Right lung (tissue), 2 donors: ENCODE measurements at regions not wholly inside any gene's neighbourhood (a gene's known extent, or its start where the extent isn't known, plus 50 kb on each side); places are given as distances from the start of the nearest gene placed in this dataset.

Experiments used
- DNase-seq, 2 donors: peaks; one replicate each; pipeline ENCODE4 v3.0.0-alpha.2; 2013

DNA sequence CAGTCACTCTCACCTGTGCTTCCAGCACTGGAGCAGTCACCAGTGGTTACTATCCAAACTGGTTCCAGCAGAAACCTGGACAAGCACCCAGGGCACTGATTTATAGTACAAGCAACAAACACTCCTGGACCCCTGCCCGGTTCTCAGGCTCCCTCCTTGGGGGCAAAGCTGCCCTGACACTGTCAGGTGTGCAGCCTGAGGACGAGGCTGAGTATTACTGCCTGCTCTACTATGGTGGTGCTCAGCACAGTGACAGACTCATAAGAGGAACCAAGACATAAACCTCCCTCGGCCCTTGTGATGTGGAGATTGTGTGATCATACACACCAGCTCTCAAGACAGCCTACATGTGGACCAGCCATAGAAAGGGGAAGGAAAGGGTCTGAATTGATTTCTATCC, 113.3 kb downstream of the ZNF280B start:
- no peak for DNase-seq

DNA sequence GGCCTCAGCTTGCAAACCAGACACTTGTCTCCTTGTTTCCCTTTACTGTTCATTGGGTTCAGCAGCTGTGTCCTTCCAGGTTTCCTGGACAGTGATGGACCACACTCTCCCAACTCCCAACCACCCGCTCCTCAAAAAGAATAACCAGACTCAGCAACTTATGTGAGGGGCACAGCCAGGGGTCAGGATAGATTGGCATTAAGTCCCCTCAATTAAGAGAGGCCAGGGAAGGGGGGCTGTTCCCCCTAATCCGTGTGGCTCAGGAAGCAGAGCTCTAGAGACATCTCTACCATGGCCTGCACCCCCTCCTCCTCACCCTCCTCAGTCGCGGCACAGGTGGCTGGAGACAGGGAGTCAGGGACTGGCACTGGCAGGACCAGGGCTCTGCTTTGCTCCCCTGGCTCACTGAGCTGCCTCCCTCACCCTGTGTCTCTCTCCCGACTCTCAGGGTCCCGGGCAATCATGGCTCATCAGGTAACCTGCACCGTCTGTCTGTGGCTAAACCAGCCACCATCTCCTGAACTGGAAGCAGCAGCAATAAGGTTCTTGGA, 111.7 kb downstream of the ZNF280B start:
- DNase-seq: no peak

DNA sequence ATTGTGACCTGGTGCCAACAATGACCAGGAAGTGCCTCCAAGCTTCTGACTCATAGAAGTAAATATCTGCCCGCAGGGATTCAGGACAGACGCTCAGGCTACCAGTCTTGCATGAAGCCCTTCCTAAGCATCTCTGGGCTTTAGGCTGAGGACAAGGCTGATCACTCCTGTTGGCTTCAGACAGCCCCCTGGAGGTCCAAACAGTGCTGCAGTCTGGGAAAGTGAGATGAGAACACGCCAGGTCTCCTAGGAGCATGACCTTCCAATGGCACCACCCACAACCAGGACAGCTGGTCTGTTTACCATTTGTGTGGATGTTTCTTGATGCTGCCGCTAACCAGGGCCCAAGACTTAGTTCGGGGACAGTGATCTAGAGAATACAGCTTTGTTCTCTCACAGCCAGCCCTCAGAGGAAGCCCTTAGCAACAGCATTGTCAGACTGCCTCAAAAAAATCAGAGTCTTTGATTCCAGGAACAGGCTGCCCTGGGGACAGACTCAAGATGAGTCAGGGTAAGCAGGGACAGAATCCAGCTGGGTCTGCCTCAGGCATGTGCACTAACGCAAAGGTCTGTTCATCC, 111.2 kb downstream of the ZNF280B start:
- DNase-seq: no peak

DNA sequence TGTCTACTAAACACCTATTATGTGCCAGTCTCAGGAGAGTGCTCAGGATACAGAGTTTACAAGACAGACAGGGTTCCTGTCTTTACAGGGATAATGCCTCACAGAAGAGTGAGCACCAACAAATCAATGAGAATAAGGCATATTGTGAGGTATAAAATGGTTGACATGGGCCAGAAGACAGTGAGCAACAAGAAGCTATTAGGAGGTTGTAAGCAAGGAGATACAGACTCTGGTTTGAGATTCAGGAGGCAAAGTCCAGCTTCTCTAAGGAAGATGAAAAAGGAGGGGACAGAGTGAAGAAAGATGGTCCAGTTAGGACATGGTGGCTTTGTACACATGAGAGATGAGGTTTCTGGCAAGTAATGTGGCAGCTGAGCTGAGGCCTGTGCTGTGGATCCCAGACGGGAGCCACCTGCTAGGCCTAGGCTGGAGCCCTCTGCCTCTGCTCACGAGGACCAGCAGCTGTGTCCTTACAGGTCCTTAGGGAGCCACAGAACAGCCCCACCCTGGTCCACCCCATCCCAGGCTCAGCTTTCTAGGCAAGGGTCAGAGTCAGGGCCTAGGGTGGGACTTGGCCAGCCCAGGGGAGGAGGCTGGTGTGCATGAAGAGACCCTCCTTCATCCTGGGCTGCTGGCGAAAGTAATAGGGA, 110.5 kb downstream of the ZNF280B start:
- DNase-seq: no peak

DNA sequence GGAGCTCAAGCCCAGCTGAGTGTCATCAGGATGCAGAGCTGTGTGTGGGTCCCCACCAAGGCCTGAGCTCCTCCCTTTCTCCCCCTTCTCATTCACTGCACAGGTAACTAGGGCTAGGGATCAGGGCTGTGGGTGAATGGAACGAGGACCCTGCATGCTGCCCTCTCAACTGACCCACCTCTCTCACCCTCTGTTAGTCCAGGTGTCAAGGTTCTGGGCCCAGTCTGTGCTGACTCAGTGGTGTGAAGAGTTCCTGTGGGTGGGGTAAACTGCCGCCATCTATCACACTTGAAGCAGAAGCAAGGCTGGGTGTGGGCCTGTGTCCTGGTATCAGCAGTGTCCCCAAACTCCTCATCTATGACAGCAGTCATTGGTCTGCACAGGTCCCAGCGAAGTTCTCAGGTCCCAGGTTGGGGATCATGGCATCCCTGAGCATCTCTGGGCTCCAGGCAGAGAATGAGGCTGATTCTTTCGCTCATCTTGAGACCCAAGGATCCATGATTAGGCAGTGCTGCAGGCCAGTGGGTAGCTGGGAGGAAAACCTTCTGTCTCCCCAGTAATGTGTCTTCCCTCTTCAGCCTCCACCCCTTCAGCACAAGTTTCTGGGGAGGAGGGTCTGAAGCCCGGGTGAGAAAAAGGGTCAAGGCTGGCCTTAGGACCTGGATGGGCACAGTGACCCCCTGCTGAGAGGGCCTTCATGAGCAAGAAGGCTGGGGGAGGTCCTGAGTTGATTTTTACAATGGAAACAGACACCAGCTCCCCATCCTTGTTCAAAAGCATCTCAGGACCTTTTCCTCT, 109.8 kb downstream of the ZNF280B start:
- no peak for DNase-seq

DNA sequence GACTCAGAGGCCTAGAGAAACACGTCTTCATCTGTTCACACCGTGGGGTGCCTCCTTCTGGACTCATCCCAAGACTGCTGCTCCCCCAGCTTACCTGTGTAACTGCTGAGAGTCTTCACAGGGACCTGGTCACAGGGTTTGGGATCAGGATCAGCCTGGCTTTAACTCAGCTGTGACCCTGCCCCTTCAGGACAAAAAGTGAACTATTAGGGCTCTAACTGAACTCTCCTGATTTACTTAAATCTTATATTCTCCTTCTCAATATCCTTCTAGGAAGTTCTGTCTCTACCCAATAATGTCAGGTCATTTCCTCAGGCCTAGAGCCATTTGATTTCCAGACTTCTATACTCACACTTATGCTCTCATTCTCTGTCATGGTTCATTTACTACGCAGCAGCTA, 108.4 kb downstream of the ZNF280B start:
- no peak for DNase-seq

- no peak for DNase-seq
These were observed 107.6 kb downstream of the ZNF280B start for GRCh38 chr22:22400964-22401363.

DNA sequence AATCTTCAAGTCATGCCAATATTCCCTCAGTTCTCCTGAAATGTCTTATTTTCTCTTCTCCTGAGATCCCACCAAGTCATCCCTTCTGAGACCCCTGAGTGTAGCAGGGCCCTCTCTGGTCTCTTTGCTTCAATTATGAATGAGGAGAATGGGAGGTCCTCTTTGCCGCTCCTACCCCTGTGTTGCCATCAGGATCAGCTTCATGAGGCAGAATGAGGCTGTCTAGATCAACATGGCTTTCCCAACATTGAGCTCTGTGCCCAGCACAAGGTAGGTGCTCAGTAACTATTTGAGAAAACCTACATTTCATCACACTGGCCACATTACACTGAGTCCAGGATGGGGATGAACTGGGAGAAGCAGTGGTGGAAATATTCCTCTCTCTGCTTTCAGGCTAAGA, 107.2 kb downstream of the ZNF280B start:
- no peak for DNase-seq

- DNase-seq: no peak
These were observed 105.2 kb downstream of the ZNF280B start for GRCh38 chr22:22403306-22403705.

- no peak for DNase-seq
These were observed 104.8 kb downstream of the ZNF280B start for GRCh38 chr22:22403771-22404170.

DNA sequence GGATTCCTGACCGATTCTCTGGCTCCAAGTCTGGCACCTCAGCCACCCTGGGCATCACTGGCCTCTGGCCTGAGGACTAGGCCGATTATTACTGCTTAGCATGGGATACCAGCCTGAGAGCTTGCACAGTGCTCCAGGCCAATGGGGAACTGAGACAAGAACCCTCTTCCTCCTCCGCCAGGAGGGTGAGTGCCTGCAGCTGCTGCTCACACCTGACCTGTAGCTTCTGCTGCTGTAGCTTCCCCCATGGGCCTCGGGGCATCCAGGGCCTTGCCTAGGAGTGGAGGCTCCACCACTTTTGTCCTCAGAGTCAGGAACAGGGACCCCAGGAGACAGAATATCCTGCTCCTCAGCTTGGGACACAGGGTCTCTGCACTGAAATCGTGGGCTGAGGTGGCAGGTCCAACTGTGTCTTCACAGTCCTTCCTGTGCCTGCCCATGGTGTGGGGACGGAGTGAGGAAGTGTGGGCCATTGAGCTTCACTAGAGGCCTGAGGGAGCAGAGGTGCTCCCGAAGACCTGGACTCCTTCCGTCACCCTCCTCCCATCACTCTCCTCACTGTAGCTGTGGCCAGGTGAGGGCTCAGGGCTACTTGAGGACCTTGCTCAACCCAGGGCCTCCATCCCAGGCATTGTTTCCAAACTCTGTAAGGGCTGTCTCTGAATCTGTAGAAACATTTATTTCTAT, 103.8 kb downstream of the ZNF280B start:
- DNase-seq: no peak

DNA sequence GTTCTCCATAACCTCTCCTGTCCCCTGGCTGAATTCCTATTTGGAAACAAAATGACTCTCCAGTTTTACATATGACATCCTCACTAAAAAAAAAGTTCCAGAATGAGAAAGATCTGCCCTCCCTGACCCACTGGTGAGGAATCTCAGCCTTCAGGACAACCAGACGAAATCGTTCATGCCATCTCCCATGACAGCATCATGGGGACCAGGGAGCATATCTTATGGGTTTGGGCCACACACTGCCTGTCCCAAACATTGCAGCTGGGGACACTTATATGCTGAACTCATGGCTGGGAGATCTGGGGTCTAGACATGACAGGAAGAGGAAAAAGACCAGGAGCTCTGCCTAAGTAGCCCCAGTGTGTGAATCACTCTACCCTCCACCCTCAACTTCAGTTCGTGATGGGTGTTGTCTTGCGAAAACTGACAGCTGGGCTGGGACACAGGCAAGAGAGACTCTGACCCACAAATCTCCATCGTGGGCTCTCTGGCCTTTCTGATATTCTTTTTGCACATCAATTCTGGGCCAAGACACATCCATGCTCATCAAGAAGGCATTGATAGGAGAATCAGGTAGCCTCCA, 102.0 kb downstream of the ZNF280B start:
- DNase-seq: no peak

DNA sequence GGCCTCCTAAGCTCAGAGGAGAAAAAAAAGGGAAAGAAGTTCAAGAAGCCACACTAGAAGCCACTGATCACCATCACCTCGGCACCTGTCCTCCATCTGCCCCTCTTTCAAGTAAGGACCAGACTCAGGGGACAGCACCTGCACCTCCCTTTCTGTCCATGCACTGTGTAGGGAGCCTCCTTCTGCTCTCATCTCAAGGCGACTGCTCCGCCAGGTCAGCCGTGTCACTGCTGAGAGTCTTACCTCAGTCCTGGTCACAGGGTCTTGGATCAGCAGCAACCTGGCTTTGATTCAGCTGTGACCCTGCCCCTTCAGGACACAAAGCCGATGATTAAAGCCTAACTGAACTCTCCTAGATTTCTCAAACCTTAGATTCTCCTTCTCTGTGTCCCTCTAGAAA, 101.5 kb downstream of the ZNF280B start:
- DNase-seq: no peak

GRCh38 chr22:22408269-22408668, 100.3 kb downstream of the ZNF280B start:
- DNase-seq: no peak

DNA sequence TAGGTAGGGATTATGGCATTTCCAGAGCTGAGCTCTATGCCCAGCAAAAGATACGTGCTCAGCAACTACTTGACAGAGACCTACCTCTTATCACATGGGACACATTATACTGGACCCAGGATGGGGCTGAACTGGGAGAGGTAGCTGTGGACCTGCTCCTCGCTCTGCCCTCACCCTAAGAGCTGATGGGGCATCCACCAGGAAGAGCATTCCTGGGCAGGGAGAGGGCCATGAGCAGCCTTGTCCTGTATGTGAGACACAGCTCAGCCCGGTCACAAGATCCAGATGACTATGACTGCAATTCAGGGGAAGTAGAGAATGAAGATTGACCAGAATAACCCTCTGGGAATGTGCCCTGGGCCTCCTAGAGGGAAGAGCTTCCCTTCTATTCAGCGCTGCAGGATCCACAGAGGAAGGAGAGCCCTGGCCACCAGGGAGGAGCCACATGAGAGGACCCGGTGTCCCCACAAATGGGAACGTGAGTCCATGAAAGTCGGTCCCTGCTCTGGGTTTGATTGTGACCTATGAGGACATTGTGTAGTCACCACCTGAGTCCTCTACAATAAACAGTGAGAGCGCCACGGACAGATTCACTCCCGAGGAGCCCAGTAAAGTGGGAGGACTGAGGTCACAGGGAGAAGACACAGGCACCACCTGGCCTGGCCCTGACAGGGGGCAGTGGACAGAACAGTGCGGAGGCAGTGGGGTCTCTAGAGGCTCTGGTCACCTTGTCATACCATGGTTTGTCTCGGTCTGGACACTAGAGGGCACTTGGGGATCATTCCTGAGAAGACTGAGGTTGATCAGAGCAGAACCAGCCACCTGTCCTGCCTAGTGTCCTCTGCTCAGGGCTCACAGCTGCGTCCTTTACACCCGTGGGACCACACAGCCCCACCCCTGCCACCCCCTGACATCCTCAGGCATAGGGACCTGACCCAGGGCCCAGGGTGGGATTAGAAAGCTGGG, 99.5 kb downstream of the ZNF280B start:
- DNase-seq: no peak

DNA sequence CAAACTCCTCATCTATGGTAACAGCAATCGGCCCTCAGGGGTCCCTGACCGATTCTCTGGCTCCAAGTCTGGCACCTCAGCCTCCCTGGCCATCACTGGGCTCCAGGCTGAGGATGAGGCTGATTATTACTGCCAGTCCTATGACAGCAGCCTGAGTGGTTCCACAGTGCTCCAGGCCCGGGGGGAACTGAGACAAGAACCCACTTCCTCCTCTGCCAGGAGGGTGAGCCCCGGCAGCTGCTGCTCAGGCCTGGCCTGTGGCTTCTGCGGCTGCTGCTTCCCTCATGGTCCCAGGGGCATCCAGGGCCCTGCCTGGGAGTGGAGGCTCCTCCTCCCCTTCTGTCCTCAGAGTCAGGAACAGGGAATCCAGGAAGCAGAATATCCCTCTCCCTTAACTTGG, 98.4 kb downstream of the ZNF280B start:
- no peak for DNase-seq

DNA sequence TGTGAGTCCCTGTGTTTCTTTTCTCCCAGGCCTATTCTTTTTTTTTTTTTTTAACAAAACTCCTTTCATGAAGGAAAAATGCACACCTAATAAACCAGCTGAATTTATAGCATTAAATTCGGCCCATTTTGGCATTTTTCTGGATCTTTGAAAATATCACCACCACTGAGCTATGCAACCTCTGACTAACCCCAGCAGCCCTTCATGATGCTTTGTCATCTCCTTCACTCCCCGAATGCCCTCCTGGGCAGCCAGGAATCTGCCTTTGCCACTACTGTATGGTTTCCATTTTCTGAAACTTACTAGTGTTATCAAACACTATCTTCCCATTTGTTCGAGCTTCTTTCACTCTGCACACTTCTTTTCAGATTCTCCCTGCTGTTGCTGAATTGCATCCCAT, 97.9 kb downstream of the ZNF280B start:
- no peak for DNase-seq

DNA sequence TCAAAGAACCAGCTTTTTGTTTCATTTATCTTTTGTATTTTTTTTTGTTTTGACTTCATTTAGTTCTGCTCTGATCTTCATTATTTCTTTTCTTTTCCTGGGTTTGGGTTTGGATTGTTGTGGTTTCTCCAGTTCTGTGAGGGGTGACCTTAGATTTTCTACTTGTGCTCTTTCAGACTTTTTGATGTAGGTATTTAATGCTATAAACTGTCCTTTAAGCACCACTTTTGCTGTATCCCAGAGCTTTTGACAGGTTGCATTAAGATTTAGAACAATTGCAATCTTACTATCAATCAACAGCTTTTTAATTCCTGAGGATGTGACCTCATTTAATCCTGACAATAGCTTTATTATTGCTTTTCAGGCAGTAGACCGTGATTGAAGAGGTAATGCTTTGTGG, 94.3 kb downstream of the ZNF280B start:
- DNase-seq: no peak

- DNase-seq: no peak
These were observed 90.9 kb downstream of the ZNF280B start for GRCh38 chr22:22417495-22418162.

DNA sequence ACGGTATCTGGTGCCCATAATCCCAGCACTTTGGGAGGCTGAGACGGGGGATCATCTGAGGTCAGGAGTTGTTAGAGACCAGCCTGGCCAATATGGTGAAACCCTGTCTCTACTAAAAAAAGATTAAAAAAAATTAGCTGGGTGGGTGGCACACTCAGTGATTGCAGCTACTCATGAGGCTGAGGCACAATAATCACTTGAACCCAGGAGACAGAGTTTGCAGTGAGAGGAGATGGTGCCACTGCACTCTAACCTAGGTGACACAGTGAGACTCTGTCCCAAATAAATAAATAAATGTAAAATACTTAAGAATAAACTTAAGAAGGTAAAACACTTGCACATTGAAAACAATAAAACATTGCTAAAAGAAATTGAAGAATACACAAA, 90.4 kb downstream of the ZNF280B start:
- no peak for DNase-seq
